Endodermal cell (in vitro differentiated cells): ENCODE measurements at regions not wholly inside any gene's neighbourhood (a gene's known extent, or its start where the extent isn't known, plus 50 kb on each side); places are given as distances from the start of the nearest gene placed in this dataset.

Experiments
- DNase-seq: peaks from one replicate; pipeline ENCODE4 v3.0.0-alpha.2; 2017
- H3K27ac ChIP-seq: 2 replicates; pipeline ENCODE4 v1.5.1; 2013; ENCODE audit warnings: mild to moderate bottlenecking, low read depth, low read length, moderate library complexity
- H3K27me3 ChIP-seq: 2 replicates; pipeline ENCODE4 v1.6.1; 2013; ENCODE audit warnings: mild to moderate bottlenecking, low read length, moderate library complexity; ENCODE audit not compliant: insufficient read depth, control insufficient read depth, poor library complexity, severe bottlenecking
- H3K36me3 ChIP-seq: 2 replicates; pipeline ENCODE4 v1.7.0; 2013; ENCODE audit warnings: mild to moderate bottlenecking, low read length, moderate library complexity; ENCODE audit not compliant: control insufficient read depth, insufficient read depth
- H3K4me1 ChIP-seq: one replicate; pipeline ENCODE4 v1.7.0; 2013; ENCODE audit warnings: low read length; ENCODE audit not compliant: control insufficient read depth, insufficient read depth
- H3K4me3 ChIP-seq: 2 replicates; pipeline ENCODE4 v1.5.1; 2013; ENCODE audit warnings: mild to moderate bottlenecking, low read length, moderate library complexity
- H3K9ac ChIP-seq: 2 replicates; pipeline ENCODE4 v1.6.1; 2013; ENCODE audit warnings: mild to moderate bottlenecking, low read length, moderate library complexity; ENCODE audit not compliant: poor library complexity, severe bottlenecking; ENCODE audit errors: extremely low read depth
- H3K9me3 ChIP-seq: 2 replicates; pipeline ENCODE4 v1.6.1; 2013; ENCODE audit warnings: mild to moderate bottlenecking, low read length, moderate library complexity; ENCODE audit not compliant: control insufficient read depth
- H3K27ac Mint-ChIP-seq: 2 replicates; pipeline ENCODE4 v1.8.0; 2020; ENCODE audit warnings: mixed read lengths
- H3K27me3 Mint-ChIP-seq: 2 replicates; pipeline ENCODE4 v1.8.0; 2021; ENCODE audit warnings: mild to moderate bottlenecking, mixed read lengths; ENCODE audit not compliant: insufficient read depth
- H3K36me3 Mint-ChIP-seq: 2 replicates; pipeline ENCODE4 v1.8.0; 2020; ENCODE audit warnings: low read depth, mixed read lengths
- H3K4me1 Mint-ChIP-seq: 2 replicates; pipeline ENCODE4 v1.8.0; 2020; ENCODE audit warnings: mixed read lengths
- H3K4me3 Mint-ChIP-seq: 2 replicates; pipeline ENCODE4 v1.8.0; 2020; ENCODE audit warnings: mild to moderate bottlenecking, moderate library complexity, mixed read lengths
- H3K9me3 Mint-ChIP-seq: 2 replicates; pipeline ENCODE4 v1.8.0; 2020; ENCODE audit warnings: mild to moderate bottlenecking, mixed read lengths
- WGBS, 2 experiments: methylation state at CpG; one replicate each; pipeline versions ENCODE4 v1.1.5 to v1.1.7; 2013; ENCODE audit warnings: missing lambda C conversion rate in 2 of 2, mixed read lengths in 1 of 2; ENCODE audit not compliant: insufficient coverage in 1 of 2, insufficient read length in 1 of 2; 5-methylcytosine and 5-hydroxymethylcytosine counted together
- TF ChIP-seq, protein P1 (sequence below): fragments of 200-600 bp; sonication (generic); conservative IDR thresholded peaks from 2 replicates; pipeline ENCODE4 v1.5.0; 2021; ENCODE audit warnings: antibody characterized with exemption, mild to moderate bottlenecking

DNA sequence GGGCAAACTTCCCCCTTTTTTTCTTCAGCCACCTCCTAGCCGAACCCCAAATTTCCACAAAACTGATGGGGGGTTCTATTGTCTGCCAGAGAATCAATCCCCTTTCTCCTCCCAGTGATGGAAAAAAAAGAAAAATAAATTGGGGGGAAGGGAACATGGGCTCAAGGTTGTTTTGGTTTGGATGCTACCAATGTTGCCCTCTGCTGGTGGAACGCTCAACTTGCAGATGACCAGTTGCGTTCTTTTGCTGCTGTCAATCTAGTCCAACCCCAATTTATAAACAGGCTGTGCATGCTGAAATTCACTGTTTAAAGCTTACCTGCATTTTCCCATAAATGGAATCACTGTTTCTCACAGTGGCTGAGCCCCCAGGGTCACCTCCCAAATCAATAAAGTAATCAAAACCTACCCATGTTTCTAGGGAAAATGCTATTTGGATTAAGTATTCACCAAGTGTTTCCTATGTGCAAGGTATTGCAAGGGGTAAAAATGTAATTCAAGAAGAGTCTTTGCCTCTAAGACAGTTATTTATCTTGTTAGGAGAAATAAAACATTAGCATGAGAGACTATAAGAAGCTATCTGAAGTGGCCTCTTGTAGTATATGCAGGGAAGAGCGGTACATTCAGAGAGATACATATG is 116.7 kb upstream of the TMEM164 start:
- no peak overlapping the region for H3K27ac Mint-ChIP-seq
- peaks cover 2% of the 10 kb centered on the region for H3K27me3 Mint-ChIP-seq
- TF ChIP-seq, protein P1, sequence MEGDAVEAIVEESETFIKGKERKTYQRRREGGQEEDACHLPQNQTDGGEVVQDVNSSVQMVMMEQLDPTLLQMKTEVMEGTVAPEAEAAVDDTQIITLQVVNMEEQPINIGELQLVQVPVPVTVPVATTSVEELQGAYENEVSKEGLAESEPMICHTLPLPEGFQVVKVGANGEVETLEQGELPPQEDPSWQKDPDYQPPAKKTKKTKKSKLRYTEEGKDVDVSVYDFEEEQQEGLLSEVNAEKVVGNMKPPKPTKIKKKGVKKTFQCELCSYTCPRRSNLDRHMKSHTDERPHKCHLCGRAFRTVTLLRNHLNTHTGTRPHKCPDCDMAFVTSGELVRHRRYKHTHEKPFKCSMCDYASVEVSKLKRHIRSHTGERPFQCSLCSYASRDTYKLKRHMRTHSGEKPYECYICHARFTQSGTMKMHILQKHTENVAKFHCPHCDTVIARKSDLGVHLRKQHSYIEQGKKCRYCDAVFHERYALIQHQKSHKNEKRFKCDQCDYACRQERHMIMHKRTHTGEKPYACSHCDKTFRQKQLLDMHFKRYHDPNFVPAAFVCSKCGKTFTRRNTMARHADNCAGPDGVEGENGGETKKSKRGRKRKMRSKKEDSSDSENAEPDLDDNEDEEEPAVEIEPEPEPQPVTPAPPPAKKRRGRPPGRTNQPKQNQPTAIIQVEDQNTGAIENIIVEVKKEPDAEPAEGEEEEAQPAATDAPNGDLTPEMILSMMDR: peak; percentile 89
- DNase-seq: peak; percentile 71
- Histone ChIP-seq H3K9ac (no peak overlapping the region), H3K9me3 (no peaks in the 10 kb centered on the region), H3K27me3 (no peaks in the 10 kb centered on the region), H3K27ac (no peak overlapping the region), H3K4me1 (no peaks in the 10 kb centered on the region), H3K36me3 (no peaks in the 10 kb centered on the region), H3K4me3 (no peak overlapping the region)
- H3K9me3 Mint-ChIP-seq: no peaks in the 10 kb centered on the region
- no peak overlapping the region for H3K4me3 Mint-ChIP-seq
- peaks cover 6% of the 10 kb centered on the region for H3K4me1 Mint-ChIP-seq
- H3K36me3 Mint-ChIP-seq: no peaks in the 10 kb centered on the region
- 34 to 100% methylated on average over 1 to 3 of the region's 4 CpGs for WGBS, 2 experiments

- Mint-ChIP-seq H3K4me3 (no peak overlapping the region), H3K27ac (no peak overlapping the region), H3K9me3 (no peaks in the 10 kb centered on the region), H3K27me3 (peaks cover 2% of the 10 kb centered on the region), H3K4me1 (peaks cover 6% of the 10 kb centered on the region), H3K36me3 (no peaks in the 10 kb centered on the region)
- Histone ChIP-seq H3K27me3 (no peaks in the 10 kb centered on the region), H3K36me3 (no peaks in the 10 kb centered on the region), H3K9ac (no peak overlapping the region), H3K4me1 (no peaks in the 10 kb centered on the region), H3K4me3 (no peak overlapping the region), H3K9me3 (no peaks in the 10 kb centered on the region), H3K27ac (no peak overlapping the region)
- TF ChIP-seq, protein P1: peak; percentile 66
- no peak for DNase-seq
- WGBS, 2 experiments: 80% methylated on average over 4 of the region's 4 CpGs; no CpG with 5 or more reads in 1 of the 2 experiments
These were observed 113.5 kb upstream of the TMEM164 start for GRCh38 chrX:109889289-109890006.

DNA sequence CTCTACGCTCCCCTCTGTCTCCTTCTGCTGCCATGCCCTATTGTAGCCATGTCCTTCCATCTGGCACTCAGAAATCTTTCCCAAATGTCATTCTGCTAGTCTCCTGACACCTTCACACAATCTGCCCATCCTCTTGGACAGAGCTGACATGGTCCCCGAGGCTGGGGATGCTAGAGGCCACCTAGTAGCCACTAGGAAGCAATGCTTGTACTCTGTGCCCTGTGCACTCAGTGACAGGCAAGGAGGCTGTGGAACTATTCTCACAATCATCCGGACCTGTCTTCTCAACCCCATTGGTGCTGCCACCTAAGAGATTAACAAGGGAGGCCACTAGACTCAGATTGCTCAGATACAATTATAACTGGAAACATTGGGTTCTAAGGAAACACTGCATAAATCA is 112.6 kb upstream of the TMEM164 start:
- Histone ChIP-seq H3K9ac (no peak overlapping the region), H3K9me3 (no peaks in the 10 kb centered on the region), H3K4me3 (no peak overlapping the region), H3K4me1 (no peaks in the 10 kb centered on the region), H3K27ac (no peak overlapping the region), H3K36me3 (no peaks in the 10 kb centered on the region), H3K27me3 (no peaks in the 10 kb centered on the region)
- H3K4me3 Mint-ChIP-seq: no peak overlapping the region
- no peak for DNase-seq
- H3K27me3 Mint-ChIP-seq: peaks cover 2% of the 10 kb centered on the region
- no peaks in the 10 kb centered on the region for H3K9me3 Mint-ChIP-seq
- no peaks in the 10 kb centered on the region for H3K36me3 Mint-ChIP-seq
- 86 to 100% methylated on average over 1 to 3 of the region's 3 CpGs for WGBS, 2 experiments
- TF ChIP-seq, protein P1: no peak
- peaks cover 6% of the 10 kb centered on the region for H3K4me1 Mint-ChIP-seq
- no peak overlapping the region for H3K27ac Mint-ChIP-seq
